Breast epithelium (tissue), 4 donors: ENCODE measurements at regions not wholly inside any gene's neighbourhood (a gene's known extent, or its start where the extent isn't known, plus 50 kb on each side); places are given as distances from the start of the nearest gene placed in this dataset.

Source experiments
- DNase-seq, 2 donors: peaks; one replicate each; pipeline ENCODE4 v3.0.0-alpha.2; 2019; ENCODE audit warnings: low spot score in 2 of 2
- H3K27ac ChIP-seq, 2 donors: fragments of 200-600 bp; sonication (generic) in 1 of 2; one replicate each; pipeline ENCODE4 v1.5.1; 2016 to 2019; ENCODE audit warnings: mild to moderate bottlenecking in 1 of 2
- H3K27me3 ChIP-seq, 2 donors: fragments of 200-600 bp; sonication (generic) in 1 of 2; one replicate each; pipeline versions ENCODE4 v1.5.1 to v1.6.0; 2017 to 2019; ENCODE audit warnings: control low read depth in 1 of 2, mild to moderate bottlenecking in 1 of 2
- H3K36me3 ChIP-seq: fragments of 200-600 bp; one replicate; pipeline ENCODE4 v1.5.1; 2019
- H3K4me1 ChIP-seq, 2 donors: fragments of 200-600 bp; sonication (generic); one replicate each; pipeline ENCODE4 v1.5.1; 2016 to 2019; ENCODE audit warnings: control low read depth in 1 of 2
- H3K4me3 ChIP-seq, 3 donors: fragments of 200-600 bp; sonication (generic); 1 replicate in 2 of 3; 2 replicates in 1 of 3; pipeline ENCODE4 v1.5.1; 2016 to 2019; ENCODE audit warnings: mild to moderate bottlenecking in 3 of 3, moderate library complexity in 2 of 3
- H3K9me3 ChIP-seq, 2 donors: fragments of 200-600 bp; sonication (generic) in 1 of 2; one replicate each; pipeline ENCODE4 v1.5.1; 2016 to 2019; ENCODE audit warnings: control low read depth in 1 of 2
- POLR2A ChIP-seq: fragments of 450-650 bp; IDR thresholded peaks from one replicate; pipeline ENCODE4 v1.6.1; 2016; ENCODE audit warnings: antibody characterized with exemption, mild to moderate bottlenecking, moderate library complexity
- POLR2AphosphoS5 ChIP-seq, 3 donors: sonication (generic); formaldehyde crosslinking; IDR thresholded peaks; one replicate each; pipeline ENCODE4 v1.6.1; 2017; ENCODE audit warnings: antibody characterized with exemption in 3 of 3
- intact Hi-C: fragments of 100-400 bp; cut with DNase I; formaldehyde crosslinking; loops from one replicate; pipeline ENCODE4 v1.15.1; 2023; ENCODE audit warnings: low total_unique reads
- TF ChIP-seq, protein P1 (sequence below), 3 donors: fragments of 450-650 bp; IDR thresholded peaks; one replicate each; pipeline ENCODE4 v1.5.1; 2016 to 2017; ENCODE audit warnings: antibody characterized with exemption in 3 of 3, mild to moderate bottlenecking in 3 of 3, moderate library complexity in 3 of 3

DNA sequence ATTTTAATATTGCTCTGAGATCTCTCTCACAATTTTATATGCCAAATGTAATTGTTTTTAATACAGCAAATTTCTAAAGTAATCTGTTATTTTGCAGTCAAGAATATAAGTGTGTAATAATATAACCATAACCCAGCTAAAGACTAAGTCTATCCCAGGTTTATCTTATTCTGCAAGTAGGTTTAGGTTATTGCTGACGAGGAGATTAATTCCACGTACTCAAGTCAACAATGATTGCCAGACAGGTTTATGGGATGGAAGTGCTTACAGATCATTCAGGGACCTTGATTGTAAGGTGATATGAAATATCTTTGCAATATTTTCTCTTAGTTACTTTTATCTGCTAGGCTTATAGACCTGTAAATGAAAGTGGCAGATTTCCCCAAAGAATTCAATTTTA lies 698.3 kb downstream of the HDGFL1 start:
- Histone ChIP-seq H3K4me3 (no peak overlapping the region), H3K36me3 (peaks cover 4% of the 10 kb centered on the region), H3K4me1 (no peaks in the 10 kb centered on the region), H3K27me3 (no peaks in the 10 kb centered on the region), H3K9me3 (no peaks in the 10 kb centered on the region), H3K27ac (no peak overlapping the region)
- no peak for DNase-seq
- TF ChIP-seq POLR2AphosphoS5 (IDR thresholded peaks at IDR 0.05): no peak
- TF ChIP-seq, protein P1, sequence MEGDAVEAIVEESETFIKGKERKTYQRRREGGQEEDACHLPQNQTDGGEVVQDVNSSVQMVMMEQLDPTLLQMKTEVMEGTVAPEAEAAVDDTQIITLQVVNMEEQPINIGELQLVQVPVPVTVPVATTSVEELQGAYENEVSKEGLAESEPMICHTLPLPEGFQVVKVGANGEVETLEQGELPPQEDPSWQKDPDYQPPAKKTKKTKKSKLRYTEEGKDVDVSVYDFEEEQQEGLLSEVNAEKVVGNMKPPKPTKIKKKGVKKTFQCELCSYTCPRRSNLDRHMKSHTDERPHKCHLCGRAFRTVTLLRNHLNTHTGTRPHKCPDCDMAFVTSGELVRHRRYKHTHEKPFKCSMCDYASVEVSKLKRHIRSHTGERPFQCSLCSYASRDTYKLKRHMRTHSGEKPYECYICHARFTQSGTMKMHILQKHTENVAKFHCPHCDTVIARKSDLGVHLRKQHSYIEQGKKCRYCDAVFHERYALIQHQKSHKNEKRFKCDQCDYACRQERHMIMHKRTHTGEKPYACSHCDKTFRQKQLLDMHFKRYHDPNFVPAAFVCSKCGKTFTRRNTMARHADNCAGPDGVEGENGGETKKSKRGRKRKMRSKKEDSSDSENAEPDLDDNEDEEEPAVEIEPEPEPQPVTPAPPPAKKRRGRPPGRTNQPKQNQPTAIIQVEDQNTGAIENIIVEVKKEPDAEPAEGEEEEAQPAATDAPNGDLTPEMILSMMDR (IDR thresholded peaks at IDR 0.05): no peak
- TF ChIP-seq POLR2A: no peak
- intact Hi-C loops: no loop called here

DNA sequence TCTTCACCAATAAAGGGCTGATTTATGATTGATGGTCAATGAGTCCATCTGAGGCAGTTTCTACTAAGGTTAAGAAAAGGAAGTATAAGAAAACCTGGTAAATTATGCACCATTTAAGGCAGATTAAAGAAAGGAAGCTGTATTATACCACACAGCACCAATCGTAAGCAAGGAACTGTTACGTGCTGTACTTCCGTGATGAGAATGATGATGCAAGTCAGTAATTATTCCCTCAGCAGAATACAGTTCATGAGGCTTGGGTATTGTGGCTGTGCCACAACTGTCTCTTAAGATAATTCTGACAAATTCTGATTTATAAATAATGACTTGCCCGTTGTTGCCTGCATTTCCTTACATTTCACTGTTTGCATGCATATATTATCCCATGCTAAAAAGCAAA lies 699.0 kb downstream of the HDGFL1 start:
- intact Hi-C loops: no loop called here
- no peaks in the 10 kb centered on the region for H3K9me3 ChIP-seq
- H3K4me3 ChIP-seq: no peak overlapping the region
- no peak overlapping the region for H3K27ac ChIP-seq
- TF ChIP-seq, protein P1 (IDR thresholded peaks at IDR 0.05): no peak
- no peak for TF ChIP-seq POLR2AphosphoS5 (IDR thresholded peaks at IDR 0.05)
- no peak for TF ChIP-seq POLR2A
- no peak for DNase-seq
- H3K4me1 ChIP-seq: no peaks in the 10 kb centered on the region
- peaks cover 4% of the 10 kb centered on the region for H3K36me3 ChIP-seq
- no peaks in the 10 kb centered on the region for H3K27me3 ChIP-seq

DNA sequence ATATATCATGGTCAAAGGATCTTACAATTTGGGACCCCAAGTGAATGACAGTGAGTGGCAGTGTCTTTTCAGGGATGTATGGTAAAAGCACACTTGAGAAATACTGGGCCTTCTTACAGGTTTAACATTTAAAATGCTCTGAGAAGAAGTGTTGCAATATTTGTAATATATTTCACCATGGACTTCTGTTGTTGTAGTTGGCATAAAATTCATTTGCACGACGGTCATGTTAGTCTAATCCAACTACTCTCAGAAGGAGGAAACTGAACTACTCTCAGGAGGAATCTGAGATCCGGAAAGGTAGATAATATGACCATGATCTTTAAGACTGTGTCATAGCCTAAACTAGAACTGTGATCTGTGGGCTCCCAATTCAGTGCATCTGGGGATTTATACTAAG lies 700.1 kb downstream of the HDGFL1 start:
- no peak overlapping the region for H3K27ac ChIP-seq
- no peaks in the 10 kb centered on the region for H3K36me3 ChIP-seq
- intact Hi-C loops: no loop called here
- TF ChIP-seq, protein P1 (IDR thresholded peaks at IDR 0.05): no peak
- TF ChIP-seq POLR2AphosphoS5 (IDR thresholded peaks at IDR 0.05) (no peak), POLR2A (no peak)
- H3K9me3 ChIP-seq: no peaks in the 10 kb centered on the region
- H3K4me3 ChIP-seq: no peak overlapping the region
- no peaks in the 10 kb centered on the region for H3K27me3 ChIP-seq
- DNase-seq: no peak
- H3K4me1 ChIP-seq: no peaks in the 10 kb centered on the region

DNA sequence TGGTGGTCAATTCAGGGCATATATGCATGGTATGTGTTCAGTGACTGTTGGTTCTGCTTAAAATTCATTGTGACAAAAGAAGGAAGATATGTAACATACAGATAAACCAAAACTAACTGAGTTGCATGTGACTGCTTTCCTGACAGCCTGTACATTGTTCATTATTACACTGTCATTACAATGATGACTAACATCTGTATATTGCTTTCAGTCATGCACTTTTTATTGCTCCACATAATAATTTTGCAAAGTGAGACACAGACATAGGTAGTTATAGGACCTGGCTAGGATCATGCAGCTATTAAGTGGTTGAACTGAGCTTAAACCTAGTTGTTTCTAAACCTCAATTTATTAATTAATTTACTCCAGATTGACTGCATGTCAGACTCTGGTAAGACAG lies 703.2 kb downstream of the HDGFL1 start:
- H3K4me1 ChIP-seq: no peaks in the 10 kb centered on the region
- intact Hi-C loops: no loop called here
- no peak for DNase-seq
- no peaks in the 10 kb centered on the region for H3K27me3 ChIP-seq
- no peaks in the 10 kb centered on the region for H3K36me3 ChIP-seq
- H3K27ac ChIP-seq: no peak overlapping the region
- no peaks in the 10 kb centered on the region for H3K9me3 ChIP-seq
- no peak overlapping the region for H3K4me3 ChIP-seq
- TF ChIP-seq POLR2A: no peak
- TF ChIP-seq, protein P1 (IDR thresholded peaks at IDR 0.05): no peak
- TF ChIP-seq POLR2AphosphoS5 (IDR thresholded peaks at IDR 0.05): no peak

DNA sequence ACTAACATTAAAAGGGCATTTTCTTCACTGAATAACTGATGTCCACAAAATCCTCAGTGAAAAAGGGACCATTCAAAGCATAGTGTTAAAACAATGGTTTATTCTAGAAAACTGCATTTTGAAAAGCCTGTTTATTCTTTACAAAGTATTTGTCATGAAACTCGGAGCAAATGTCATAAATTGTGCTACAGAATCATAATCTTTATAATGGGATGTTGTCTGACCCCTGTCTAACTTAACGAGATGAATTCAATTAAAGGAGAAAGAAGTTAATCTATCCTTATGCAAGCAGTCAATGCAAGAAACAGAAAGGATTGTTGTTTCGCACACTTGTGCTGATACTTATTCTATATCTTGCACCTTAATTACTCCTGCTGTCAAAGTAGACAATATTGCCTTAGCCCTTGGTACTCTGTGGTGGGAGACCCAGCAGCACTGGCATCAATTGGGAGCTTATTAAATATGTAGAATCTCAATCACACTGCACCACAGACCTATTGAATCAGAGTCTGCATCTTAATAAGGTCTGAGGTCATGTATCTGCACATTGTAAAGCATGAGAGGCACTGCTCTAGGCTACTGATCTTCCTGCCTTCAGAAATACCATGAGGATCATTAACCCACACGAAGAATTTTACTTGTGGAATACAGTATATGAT lies 708.3 kb downstream of the HDGFL1 start:
- no peak for DNase-seq
- intact Hi-C loops: no loop called here
- H3K27ac ChIP-seq: no peak overlapping the region
- H3K27me3 ChIP-seq: no peaks in the 10 kb centered on the region
- no peak overlapping the region for H3K4me3 ChIP-seq
- no peaks in the 10 kb centered on the region for H3K36me3 ChIP-seq
- TF ChIP-seq POLR2A: no peak
- TF ChIP-seq, protein P1 (IDR thresholded peaks at IDR 0.05): no peak
- TF ChIP-seq POLR2AphosphoS5 (IDR thresholded peaks at IDR 0.05): no peak
- H3K4me1 ChIP-seq: no peaks in the 10 kb centered on the region
- H3K9me3 ChIP-seq: no peaks in the 10 kb centered on the region
